Vagina (tissue), 2 donors: ENCODE measurements at regions not wholly inside any gene's neighbourhood (a gene's known extent, or its start where the extent isn't known, plus 50 kb on each side); places are given as distances from the start of the nearest gene placed in this dataset.

Source experiments
- POLR2A ChIP-seq, 2 donors: fragments of 450-650 bp; IDR thresholded peaks; one replicate each; pipeline ENCODE4 v1.6.1; 2017; ENCODE audit warnings: antibody characterized with exemption in 2 of 2, mild to moderate bottlenecking in 2 of 2, moderate library complexity in 2 of 2
- TF ChIP-seq, protein P1 (sequence below), 3 experiments: fragments of 450-650 bp in 2 of 3; fragments of 200-600 bp in 1 of 3; sonication (generic) in 1 of 3; IDR thresholded peaks; one replicate each; pipeline ENCODE4 v1.5.1; 2017 to 2019; ENCODE audit warnings: antibody characterized with exemption in 3 of 3, mild to moderate bottlenecking in 2 of 3, moderate library complexity in 2 of 3

DNA sequence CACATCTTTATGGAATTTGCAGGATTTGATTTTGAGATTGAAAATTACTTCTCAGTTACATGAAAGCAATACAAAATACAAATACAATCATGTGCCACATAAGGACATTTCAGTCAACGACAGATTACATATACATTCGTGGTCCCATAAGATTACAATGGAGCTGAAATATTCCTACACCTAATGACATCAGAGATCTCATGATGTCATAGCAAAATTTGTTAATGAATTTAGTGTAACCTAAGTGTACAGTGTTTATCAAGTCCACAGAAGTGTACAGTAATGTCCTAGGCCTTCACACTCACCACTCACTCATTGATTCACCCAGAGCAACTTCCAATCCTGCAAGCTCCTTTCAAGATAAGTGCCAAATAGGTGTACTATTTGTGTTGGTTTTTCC is 126.5 kb downstream of the GPAM start:
- TF ChIP-seq, protein P1, sequence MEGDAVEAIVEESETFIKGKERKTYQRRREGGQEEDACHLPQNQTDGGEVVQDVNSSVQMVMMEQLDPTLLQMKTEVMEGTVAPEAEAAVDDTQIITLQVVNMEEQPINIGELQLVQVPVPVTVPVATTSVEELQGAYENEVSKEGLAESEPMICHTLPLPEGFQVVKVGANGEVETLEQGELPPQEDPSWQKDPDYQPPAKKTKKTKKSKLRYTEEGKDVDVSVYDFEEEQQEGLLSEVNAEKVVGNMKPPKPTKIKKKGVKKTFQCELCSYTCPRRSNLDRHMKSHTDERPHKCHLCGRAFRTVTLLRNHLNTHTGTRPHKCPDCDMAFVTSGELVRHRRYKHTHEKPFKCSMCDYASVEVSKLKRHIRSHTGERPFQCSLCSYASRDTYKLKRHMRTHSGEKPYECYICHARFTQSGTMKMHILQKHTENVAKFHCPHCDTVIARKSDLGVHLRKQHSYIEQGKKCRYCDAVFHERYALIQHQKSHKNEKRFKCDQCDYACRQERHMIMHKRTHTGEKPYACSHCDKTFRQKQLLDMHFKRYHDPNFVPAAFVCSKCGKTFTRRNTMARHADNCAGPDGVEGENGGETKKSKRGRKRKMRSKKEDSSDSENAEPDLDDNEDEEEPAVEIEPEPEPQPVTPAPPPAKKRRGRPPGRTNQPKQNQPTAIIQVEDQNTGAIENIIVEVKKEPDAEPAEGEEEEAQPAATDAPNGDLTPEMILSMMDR (IDR thresholded peaks at IDR 0.05): no peak
- no peak for TF ChIP-seq POLR2A (IDR thresholded peaks at IDR 0.05)
